Right ventricle myocardium inferior (tissue), 1 donor: ENCODE measurements at regions not wholly inside any gene's neighbourhood (a gene's known extent, or its start where the extent isn't known, plus 50 kb on each side); places are given as distances from the start of the nearest gene placed in this dataset.
A peak's percentile ranks its signal among the peaks of the same experiment; 100 is the strongest.
"Not testable (repeated sequence)": the region's sequence is repeated elsewhere in the genome, so short reads cannot be mapped to it uniquely, and the experiment has no call there.

Experiments used
- ATAC-seq: fragments of 200-7000 bp; cut with Tn5 transposase; one replicate; pipeline ENCODE4 v1.9.1; 2020; ENCODE audit warnings: mild to moderate bottlenecking, moderate library complexity
- DNase-seq: peaks from one replicate; pipeline ENCODE4 v3.0.0; 2021; ENCODE audit errors: missing footprints
- intact Hi-C: fragments of 100-400 bp; cut with DNase I; formaldehyde crosslinking; loops from one replicate; pipeline ENCODE4 v1.11.0; 2022
- donor health status: DM: no; HTN: yes; CAD: no; lungs with severe emphysema.

- intact Hi-C loops = no loop called here
- no peak for DNase-seq
- ATAC-seq = no peak
Observed at GRCh38 chr6:868201-868600, 175.3 kb upstream of the EXOC2 start.

DNA sequence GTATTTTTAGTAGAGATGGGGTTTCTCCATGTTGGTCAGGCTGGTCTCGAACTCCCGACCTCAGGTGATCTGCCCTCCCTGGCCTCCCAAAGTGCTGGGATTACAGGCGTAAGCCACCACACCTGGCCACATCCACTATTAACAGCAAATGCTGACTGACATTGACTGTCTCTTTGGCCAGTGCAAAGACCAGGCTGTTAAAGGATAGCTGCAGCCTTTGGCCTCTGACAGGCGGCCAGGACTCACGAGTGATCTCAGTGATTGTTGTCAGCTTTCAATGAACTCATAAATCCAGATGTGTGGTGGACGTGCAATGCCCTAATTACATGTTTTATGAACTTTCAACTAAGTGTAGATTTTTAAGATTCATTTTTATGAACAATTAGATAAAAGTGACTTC is 174.4 kb upstream of the EXOC2 start:
- intact Hi-C loops = no loop called here
- ATAC-seq = no peak
- no peak for DNase-seq

DNA sequence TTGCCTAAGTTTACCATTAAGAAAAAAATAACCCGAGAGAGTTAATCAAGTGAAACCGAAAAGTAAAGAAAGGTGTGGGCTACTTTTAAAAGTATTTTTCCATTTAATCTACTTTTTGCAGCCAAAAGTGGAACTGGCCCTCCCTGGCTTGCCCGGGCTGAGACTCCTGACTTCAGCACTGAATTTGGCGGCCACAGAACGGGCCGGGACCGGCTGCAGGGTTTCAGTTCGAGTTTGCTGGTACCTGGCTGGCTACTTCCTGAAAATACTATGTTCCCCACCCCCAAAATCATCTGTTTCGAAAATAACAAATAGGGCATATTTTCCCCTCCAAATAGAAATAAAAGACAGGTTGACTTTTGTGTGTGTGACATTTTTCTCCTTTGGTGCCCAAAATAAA is 173.4 kb upstream of the EXOC2 start:
- ATAC-seq = no peak
- intact Hi-C loops = no loop called here
- no peak for DNase-seq

- ATAC-seq = no peak
- DNase-seq = no peak
- intact Hi-C loops = no loop called here
Observed at GRCh38 chr6:865846-866245, 172.9 kb upstream of the EXOC2 start.

DNA sequence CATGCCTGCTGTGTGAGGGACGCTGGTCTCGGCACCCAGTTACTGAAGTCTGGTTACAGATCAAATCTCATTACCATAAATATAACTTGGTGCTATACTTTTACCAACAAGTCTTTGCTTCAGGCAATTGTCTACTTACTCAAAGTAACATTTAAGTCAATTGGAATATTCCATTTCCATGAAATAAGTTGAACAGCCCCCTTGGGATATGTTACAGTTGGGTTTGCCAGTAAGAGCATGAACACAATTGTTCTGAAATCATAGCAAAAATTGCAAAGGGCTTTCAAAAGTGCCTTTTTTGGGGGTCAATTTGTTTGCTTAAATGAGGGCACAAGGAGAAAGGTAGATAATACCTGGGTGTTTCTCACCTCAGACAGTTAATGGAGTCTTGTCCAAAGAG is 170.9 kb upstream of the EXOC2 start:
- no peak for ATAC-seq
- DNase-seq = no peak
- intact Hi-C loops = no loop called here

GRCh38 chr6:863127-863526 is 170.2 kb upstream of the EXOC2 start:
- intact Hi-C loops, ATAC-seq, DNase-seq: not testable (repeated sequence)

DNA sequence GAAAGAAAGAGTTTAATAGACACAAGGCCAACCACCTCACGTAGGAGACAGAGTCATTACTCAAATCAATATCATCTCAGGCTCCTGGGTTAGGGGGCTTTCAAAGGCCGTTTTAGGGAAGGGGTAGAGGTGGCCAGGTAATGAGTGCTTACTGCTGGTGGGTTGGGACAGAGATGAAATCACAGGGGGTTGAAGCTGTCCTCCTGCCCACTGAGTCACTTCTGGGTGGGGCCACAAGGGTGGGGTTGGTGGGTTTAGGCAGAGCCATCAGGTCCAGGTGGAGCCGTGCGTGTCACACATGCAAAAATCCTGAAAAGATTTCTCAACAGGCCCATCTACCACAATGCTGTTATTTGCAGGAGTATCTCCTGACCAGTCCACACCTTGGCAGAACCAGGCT is 167.0 kb upstream of the EXOC2 start:
- DNase-seq (no peak), ATAC-seq (no peak)
- intact Hi-C loops = no loop called here

GRCh38 chr6:854406-855118 is 161.6 kb upstream of the EXOC2 start:
- DNase-seq = no peak
- intact Hi-C loops = no loop called here
- ATAC-seq = no peak

- DNase-seq, intact Hi-C loops, ATAC-seq: not testable (repeated sequence)
Observed at GRCh38 chr6:852216-852615, 159.3 kb upstream of the EXOC2 start.

GRCh38 chr6:849075-849506 is 156.2 kb upstream of the EXOC2 start:
- intact Hi-C loops = no loop called here
- DNase-seq (no peak), ATAC-seq (no peak)

DNA sequence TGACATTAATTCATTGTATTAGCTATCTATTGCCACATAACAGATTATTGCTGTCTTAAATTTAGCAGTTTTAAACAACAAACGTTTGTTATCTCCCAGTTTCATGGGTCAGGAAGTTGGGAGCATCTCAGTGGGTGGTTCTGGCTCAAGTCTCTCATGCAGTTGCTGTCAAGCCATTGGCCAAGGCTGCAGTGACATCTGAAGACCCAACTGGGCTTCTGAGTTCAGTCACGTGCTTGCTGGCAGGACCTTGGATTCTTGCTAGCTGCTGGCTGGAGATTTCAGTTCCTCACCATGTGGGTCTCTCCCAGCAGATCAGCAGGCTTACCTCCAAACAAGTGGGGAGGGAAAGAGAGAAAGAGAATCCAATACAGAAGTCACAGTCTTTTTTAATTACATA is 152.6 kb upstream of the EXOC2 start:
- DNase-seq (no peak), ATAC-seq (no peak)
- intact Hi-C loops = no loop called here

DNA sequence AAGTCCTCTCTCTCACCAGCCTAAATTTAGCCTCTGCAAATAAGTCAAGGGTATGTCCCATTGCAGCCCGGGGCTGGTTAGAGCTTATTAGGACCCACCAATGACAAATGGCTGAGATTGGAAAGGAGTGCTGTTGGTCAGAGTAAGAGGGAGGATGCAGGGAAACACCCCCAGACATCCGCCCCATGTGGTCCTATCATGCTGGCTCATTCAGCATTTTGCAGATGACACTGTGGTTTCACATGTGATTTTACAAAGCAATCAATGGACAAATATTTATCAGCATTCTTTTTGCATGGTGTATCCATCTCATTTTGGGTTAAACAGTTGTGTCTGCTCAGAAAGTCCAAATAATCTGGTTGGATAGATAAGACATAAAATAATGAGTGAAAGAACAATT is 152.2 kb upstream of the EXOC2 start:
- DNase-seq (no peak), ATAC-seq (no peak)
- intact Hi-C loops = no loop called here

DNA sequence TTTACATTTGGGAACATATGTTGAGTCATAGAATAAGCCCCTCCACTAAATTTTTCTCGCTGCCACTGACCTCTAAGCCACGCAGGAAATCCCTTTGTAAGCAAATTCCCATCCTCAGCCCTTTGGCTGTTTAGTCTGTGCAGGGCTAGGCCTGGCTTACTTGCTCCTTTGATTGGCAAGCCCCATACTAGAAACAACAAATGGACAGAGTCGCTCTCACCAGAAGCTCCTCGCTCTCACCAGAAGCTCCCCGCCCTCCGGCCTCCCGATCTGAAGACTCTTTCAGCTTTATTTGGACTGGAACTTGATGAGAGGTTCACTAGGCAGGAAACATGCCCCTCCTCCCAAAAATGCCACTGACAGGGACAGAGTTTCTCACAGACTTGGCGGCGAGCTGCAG is 149.2 kb upstream of the EXOC2 start:
- ATAC-seq = no peak
- DNase-seq = no peak
- intact Hi-C loops = no loop called here

GRCh38 chr6:841569-841968 is 148.6 kb upstream of the EXOC2 start:
- DNase-seq (no peak), ATAC-seq (no peak)
- intact Hi-C loops = no loop called here

DNA sequence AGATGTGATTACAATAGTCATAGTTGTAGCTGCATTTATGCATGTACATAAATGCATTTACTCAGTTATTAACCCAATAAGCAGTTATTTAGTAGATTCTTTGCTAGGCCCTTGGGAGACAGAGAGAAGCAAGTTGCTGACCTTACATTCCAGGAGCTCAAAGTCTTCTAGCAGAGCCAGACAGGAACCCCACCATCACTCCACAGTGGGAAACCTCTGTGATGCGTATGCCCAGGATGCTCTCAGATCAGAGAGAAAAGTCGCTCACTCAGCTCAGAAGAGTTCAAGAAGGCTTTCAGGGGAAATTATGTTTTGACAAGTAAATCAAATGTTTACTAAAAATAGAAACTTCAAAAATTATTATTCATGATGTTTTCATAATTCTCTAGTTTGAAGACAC is 146.3 kb upstream of the EXOC2 start:
- DNase-seq = no peak
- intact Hi-C loops = no loop called here
- no peak for ATAC-seq

DNA sequence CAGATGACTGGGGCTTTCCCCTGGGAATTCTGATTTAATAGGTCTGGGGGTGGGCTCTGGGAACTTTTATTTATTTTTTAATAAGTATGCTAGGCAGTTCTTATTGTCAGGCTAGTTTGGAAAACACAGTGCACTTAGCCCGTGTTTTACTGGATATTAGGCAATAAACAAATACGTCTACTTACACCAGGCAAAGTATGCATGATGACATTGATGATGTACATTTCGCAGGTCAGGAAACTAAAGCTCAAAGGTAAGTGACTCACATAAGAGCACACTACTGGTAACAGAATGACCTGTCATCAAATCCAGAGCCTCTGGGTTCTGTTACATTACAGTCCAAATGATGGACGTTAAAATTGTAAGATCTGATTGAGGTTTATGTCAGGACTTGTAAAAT is 144.4 kb upstream of the EXOC2 start:
- ATAC-seq = no peak
- no peak for DNase-seq
- intact Hi-C loops = no loop called here

DNA sequence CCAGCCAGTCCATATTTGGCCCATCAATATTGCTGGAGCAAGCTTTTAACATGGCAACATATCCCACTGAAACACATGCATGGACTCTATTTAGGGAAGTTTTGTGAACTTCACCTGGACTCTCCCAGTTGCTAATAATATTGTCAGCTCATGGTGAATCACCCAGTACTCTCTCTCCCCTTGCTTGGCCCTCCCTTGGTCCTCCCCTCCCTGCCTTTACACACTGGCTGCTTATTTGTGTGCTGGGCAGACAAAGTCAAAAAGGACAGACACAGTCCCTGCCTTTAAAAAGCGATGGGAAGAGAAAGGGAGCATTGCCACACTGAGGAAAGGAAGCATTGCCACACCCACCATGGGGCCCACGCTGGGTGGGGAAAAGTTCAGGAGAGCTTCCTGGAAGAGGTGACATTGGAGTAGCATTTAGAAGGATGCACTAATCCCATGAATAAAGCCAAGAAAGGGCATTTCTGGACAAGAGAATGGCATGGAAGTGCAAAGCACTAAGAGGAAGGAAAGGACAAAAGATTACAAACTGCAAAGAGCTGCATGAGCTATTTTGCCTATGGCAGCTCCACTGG is 143.4 kb upstream of the EXOC2 start:
- DNase-seq (no peak), ATAC-seq (peak; percentile 39)
- intact Hi-C loops = no loop called here

- peak; percentile 59 for ATAC-seq
- DNase-seq = no peak
- intact Hi-C loops = no loop called here
Observed at GRCh38 chr6:835476-836160, 142.7 kb upstream of the EXOC2 start.

GRCh38 chr6:834866-835265 is 141.9 kb upstream of the EXOC2 start:
- ATAC-seq = no peak
- no peak for DNase-seq
- intact Hi-C loops = no loop called here

DNA sequence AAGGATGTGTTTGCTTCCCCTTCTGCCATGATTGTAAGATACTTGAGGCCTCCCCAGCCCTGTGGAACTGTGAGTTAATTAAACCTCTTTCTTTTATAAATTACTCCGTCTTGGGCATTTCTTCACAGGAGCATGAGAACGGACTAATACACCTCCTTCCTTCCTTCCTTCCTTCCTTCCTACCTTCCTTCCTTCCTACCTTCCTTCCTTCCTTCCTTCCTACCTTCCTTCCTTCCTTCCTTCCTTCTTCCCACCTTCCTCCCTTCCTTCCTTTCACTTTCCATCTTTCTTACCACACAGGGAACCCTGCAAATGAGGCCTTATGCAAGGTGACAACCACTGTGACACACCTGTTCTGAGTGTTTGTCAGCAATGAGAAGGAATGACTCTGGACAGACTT is 141.3 kb upstream of the EXOC2 start:
- no peak for DNase-seq
- ATAC-seq = no peak
- intact Hi-C loops = no loop called here
